ENCODE measurements at regions not wholly inside any gene's neighbourhood (a gene's known extent, or its start where the extent isn't known, plus 50 kb on each side); places are given as distances from the start of the nearest gene placed in this dataset.

- DNase-seq, result no peak
These were observed 270.8 kb upstream of the FZD8 start for GRCh38 chr10:35912615-35913569.

GRCh38 chr10:35911954-35912353, 269.9 kb upstream of the FZD8 start:
- no peak for DNase-seq

DNA sequence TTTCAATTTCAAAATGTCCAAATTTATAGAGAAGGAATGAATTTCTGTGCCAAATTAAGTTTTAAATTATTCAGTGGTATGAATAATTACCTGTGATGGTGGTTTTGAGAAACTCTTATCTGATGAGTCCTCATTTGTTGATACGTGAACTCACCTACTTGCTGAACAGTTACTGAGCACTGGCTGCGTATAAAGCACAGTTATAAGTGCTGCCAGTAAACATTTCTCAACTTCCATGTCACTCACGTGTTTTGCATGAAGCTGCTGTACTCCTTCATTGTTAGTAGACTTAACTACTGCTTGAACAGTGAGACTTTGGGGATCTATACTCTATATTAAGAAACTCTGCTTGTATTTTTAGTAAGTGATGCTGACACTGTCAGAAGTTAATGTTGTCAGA, 269.1 kb upstream of the FZD8 start:
- no peak for DNase-seq

GRCh38 chr10:35910234-35910633, 268.1 kb upstream of the FZD8 start:
- no peak for DNase-seq

DNA sequence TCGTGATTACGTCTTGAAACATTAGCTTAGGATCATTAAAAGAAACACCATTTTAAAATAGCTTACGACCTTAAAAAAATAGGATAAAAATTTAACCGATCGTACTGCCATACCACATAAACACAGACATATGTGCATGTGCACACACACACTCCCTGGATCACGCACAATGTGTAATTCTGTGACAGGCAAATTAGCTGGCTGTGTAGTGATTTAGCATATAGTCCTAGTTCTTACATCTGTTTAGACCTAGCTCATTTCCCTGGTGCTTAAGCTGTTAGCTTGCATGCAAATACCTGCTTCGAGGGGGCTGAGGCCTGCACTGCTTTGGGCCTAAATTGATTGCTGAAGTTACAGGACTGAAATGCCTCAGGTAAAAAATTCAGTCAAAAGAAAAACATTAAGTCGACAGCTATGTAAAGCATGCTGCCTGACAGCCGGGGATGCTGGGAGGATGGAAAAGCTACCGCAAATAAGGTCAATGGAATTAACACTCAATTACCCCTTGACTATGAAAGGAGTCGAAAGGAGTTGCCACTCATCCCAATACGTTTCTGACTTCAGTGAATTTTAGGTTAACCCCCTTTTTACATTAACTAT, 267.1 kb upstream of the FZD8 start:
- DNase-seq, result no peak

GRCh38 chr10:35908451-35908850, 266.4 kb upstream of the FZD8 start:
- DNase-seq, result no peak

DNA sequence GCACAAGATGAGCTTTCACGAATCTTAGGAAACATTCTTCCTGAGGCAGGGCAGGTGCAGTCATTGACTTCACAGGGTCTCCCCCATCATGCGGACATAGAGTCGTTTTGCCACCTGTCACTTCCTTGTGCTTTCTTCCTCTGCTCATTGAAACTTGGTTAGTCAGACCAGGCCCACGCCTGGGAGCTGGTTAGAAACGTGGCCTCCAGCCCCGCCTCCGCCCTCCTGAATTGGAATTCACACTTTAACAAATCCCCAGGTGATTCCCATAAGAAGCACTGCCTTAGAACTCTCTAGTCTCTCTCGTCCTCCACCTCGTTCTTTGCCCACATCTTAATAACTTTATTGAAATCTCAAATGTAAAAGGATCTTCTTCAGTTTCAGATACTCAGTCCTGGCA, 265.5 kb upstream of the FZD8 start:
- no peak for DNase-seq

GRCh38 chr10:35906155-35906554, 264.1 kb upstream of the FZD8 start:
- DNase-seq, result no peak

- peak; percentile 41 for DNase-seq
These were observed 260.9 kb upstream of the FZD8 start for GRCh38 chr10:35903021-35903420.

DNA sequence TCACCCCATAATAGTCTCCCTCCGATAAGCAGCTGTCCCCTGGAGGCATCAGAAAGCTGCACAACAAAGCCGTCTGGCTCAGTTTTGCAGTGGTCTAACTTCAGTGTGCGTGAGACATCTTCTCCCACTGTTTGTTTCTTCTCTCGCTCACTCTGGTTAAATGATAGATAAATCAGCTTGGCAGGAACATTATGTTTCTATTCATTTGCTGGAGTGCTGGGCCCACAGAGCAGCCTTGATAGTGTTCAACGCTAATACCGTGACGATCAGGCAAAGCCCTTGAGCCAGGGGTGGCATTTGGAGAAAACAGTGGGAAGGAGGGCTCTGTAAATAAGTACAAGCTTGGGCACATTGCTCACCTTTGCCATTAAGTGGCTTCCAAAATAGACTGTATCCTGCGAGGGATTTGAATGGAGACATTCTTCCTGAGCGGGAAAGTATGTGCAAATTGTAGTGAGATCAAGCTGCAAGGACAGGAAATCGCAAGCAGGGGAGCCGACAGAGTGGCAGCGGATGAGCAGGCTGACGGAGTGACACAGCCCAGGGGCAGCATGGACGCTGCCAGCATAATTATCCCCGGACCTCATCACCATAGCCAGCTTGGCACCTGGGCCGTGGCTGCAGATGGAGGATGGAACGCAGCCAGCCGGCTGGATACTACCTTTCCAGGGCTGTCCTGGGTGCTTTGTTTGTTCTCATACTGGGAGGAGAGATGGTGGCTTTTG, 256.8 kb upstream of the FZD8 start:
- peak; percentile 7 for DNase-seq

DNA sequence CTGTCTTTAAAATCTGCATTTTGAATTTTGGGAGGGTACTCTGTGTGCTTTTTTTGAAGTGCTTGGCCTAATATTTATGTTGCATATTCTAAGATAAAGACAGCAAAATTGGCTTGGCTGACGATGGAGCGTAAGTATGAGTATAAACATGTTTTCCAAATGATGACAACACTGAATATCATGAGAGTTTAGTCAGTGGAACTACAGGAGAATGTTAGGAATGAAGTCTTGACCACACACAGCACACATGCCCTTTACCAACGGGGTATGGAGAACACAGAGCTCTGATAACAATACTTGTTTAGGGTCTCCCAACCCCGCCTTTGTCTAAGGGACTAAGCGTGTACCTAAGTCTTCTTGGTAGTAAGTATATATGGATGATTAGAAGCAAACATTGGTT, 253.9 kb upstream of the FZD8 start:
- no peak for DNase-seq

DNA sequence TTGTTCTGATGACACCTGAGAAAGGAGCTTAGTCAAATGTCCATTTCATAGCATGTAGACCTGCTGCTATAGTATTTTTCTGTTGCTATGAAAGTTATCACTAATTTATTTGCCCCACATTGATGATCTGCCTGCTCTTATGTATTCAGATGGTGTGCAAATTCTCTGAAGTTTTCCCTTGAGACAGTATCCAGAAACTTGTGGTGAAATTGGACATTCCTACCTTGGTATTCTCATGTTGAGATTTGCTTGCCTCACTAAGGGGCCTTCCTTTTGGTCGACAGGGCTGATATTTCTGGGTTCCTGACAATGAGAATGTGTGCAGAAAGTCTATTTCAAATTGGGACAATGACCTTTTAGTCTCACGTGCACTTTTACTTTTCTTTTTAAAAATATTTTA, 253.2 kb upstream of the FZD8 start:
- no peak for DNase-seq

DNA sequence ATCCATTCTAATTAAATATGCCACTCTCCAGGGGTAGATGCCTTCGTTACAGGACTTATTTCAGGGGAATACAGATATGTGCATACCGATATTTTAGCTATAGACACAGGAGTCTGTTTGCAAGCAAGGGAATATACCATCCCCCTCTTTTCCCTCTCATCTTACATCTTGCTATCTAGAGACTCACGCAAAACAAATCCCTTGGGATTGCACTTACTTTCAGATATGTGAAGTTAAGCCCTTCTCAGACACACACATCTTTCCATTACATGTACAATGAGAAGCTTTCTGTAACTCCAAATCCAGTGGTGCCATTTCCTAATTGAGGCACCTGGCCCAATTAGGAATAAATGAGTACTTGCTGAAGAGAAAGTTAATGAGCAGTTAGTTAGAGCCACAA, 250.4 kb upstream of the FZD8 start:
- DNase-seq, result no peak

GRCh38 chr10:35890676-35891495, 248.8 kb upstream of the FZD8 start:
- no peak for DNase-seq

DNA sequence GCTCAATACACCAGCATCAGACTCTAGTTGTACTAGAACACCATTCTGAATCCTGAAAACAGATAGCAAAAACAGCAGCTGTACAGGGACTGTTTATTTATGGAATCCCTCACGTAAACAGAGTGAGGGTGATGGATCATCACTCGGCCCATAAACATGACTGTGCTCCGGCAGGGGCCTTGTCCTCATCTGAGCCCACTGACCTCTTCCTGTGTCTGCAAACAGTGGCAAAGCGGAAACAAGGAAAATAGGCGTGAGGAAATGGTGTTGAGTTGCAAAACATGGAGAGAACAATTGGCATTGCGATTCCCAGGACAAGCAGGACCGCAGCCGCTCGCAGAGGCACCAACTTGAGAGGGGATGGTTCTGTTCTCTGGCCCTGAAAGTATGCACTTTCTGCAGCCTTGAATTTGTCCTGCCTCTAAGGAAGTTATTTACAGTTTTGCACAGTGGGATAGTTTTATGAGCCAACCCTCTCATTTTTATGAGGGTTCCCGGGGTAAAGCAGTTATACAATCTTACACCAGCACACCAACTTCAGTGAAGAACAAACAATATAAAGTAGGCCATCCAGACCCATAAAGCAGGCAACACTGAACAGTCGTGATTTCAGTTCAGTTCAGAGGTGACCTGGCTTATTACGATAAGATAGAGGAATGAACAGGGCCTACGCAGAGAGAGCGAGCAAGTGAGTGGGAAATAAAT, 248.0 kb upstream of the FZD8 start:
- DNase-seq, result no peak

- DNase-seq, result no peak
These were observed 247.1 kb upstream of the FZD8 start for GRCh38 chr10:35889226-35889625.

DNA sequence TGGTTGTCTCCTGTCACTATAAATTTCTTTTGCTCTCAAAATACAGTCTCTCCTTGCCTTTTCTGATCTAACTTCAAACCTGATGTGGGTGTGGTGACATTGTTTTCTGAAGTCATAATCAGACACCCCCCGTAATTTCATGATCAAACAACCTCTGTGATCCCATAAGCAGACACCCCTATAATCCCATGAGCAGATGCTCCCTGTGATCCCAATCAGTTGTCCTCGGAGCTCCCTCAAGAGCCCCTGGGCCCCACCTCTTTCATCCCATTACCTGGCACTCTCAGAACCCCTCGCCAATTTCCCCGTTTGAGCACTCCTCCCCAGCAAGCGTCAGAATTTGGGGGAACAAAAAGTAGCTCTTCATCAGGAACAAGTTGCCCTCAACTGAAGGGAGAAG, 246.3 kb upstream of the FZD8 start:
- DNase-seq, result no peak

DNA sequence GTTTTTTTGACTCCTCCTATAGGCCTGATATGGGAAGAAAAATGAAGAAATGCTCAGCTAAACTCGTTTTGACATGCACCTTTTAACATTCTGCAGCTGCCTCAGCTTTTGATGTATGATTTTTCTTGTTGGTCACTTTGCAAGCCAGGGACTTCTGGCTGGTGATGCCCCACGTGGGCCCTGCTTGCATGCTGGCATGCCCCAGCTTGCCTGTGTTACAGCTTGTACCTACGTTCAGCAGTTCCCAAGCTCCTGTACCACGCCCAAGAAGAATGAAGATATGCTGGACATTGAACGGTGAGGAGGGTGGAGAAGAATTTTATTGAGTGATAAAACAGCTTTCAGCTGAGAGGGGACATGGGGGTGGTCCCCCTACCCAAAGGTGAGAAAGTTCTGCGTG, 245.6 kb upstream of the FZD8 start:
- DNase-seq, result no peak

DNA sequence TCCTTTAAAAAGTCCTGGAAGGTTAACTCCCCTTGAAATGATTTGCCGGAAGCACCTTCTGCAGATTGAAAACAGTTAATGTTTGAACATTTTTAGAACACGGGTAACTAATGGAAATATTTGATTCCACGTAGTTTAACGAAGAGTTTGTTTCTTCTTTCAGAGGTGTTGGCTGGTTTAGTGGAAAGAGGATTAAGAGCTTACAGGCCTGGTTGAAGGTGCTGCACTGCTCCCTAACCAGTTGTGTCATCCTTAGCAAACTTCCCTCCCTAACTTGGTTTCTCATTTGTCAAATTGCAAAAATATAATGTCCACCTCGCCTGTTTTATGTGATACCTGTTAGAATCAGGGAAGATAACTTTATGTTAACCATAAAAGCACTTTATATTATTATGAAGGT, 243.0 kb upstream of the FZD8 start:
- DNase-seq, result no peak

GRCh38 chr10:35884657-35885071, 242.6 kb upstream of the FZD8 start:
- no peak for DNase-seq

DNA sequence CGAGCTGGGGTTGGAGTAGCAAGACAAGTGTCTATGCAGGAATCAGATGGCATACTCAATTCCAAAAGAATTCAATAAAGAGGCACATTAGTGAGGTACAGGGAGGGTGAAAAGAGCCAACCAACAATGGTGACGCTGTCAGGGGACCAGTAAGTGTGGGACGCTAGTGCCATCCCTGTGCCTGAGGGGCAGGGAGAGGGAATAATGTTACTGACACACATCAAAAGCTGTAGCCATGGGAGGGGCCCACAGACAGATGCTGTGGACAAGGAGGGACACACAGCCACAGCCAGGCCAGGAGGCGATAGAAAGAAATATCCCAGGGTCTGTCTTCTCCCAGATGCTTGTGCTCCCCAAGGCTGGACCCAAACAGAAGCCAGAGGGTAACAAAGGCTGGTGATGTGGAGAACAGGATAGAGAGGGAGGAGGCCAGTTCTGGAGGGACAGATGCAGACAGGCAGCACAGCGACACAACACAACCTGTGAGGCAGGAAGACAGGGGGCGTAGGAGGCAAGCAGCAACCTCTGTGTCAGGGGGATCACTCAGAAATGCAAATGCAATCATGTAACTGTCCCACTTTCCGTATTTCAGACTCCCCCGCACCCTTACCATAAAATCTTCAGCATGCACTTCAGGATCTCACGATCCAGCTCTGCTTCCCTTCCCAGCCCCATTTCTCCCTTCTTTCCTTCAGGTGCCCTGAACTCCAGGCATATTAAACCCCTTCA, 240.5 kb upstream of the FZD8 start:
- DNase-seq, result no peak

DNA sequence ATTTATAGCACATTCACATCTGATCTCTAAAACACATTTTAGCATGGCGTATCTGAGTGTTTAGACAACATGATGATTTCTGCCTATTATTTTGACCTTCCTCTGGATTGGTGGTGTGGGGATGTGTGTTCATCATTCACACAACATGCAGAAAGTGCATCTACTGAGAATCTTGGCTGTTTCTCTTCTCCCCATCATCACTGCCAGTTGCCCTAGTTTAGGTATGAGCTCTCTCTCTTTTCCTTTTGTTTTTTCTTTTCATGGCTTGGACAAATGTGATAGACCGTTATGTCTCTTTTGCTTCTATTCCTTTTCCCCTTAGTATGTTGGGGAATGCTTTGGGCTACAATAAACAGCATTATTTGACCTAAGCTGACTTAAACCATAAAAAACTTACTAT, 239.2 kb upstream of the FZD8 start:
- DNase-seq, result no peak

Measured in NCI-H1105 (cell line).